HG03060 (cell line): ENCODE measurements at regions not wholly inside any gene's neighbourhood (a gene's known extent, or its start where the extent isn't known, plus 50 kb on each side); places are given as distances from the start of the nearest gene placed in this dataset.

ENCODE experiments used
- ATAC-seq: cut with Tn5 transposase; IDR thresholded peaks from one replicate; pipeline ENCODE4 v1.9.1; 2021; ENCODE audit warnings: low read depth, moderate number of reproducible peaks; ENCODE audit not compliant: unreplicated experiment

GRCh38 chr2:145068509-145068908 is 548.6 kb upstream of the ZEB2 start:
- ATAC-seq, result no peak

- ATAC-seq, result no peak
Observed at GRCh38 chr2:145067549-145068030, 547.7 kb upstream of the ZEB2 start.

GRCh38 chr2:145066856-145067548 is 547.1 kb upstream of the ZEB2 start:
- ATAC-seq, result no peak

- ATAC-seq, result no peak
Observed at GRCh38 chr2:145066151-145066661, 546.3 kb upstream of the ZEB2 start.

- no peak for ATAC-seq
Observed at GRCh38 chr2:145065342-145065741, 545.4 kb upstream of the ZEB2 start.

- ATAC-seq, result no peak
Observed at GRCh38 chr2:145064511-145064910, 544.6 kb upstream of the ZEB2 start.

- ATAC-seq, result no peak
Observed at GRCh38 chr2:145060876-145061275, 541.0 kb upstream of the ZEB2 start.

GRCh38 chr2:145059914-145060313 is 540.0 kb upstream of the ZEB2 start:
- ATAC-seq, result no peak

GRCh38 chr2:145059343-145059742 is 539.4 kb upstream of the ZEB2 start:
- ATAC-seq, result no peak

GRCh38 chr2:145058457-145058856 is 538.5 kb upstream of the ZEB2 start:
- no peak for ATAC-seq

GRCh38 chr2:145055651-145056050 is 535.7 kb upstream of the ZEB2 start:
- no peak for ATAC-seq

GRCh38 chr2:145050134-145050533 is 530.2 kb upstream of the ZEB2 start:
- no peak for ATAC-seq

GRCh38 chr2:145049475-145049874 is 529.6 kb upstream of the ZEB2 start:
- ATAC-seq, result no peak

GRCh38 chr2:145047554-145047953 is 527.6 kb upstream of the ZEB2 start:
- ATAC-seq, result no peak

GRCh38 chr2:145044491-145044890 is 524.6 kb upstream of the ZEB2 start:
- no peak for ATAC-seq

GRCh38 chr2:145043399-145043834 is 523.5 kb upstream of the ZEB2 start:
- ATAC-seq, result no peak

- no peak for ATAC-seq
Observed at GRCh38 chr2:145041706-145042105, 521.8 kb upstream of the ZEB2 start.

- no peak for ATAC-seq
Observed at GRCh38 chr2:145040433-145040832, 520.5 kb upstream of the ZEB2 start.

GRCh38 chr2:145038041-145038525 is 518.2 kb upstream of the ZEB2 start:
- no peak for ATAC-seq

- no peak for ATAC-seq
Observed at GRCh38 chr2:145036421-145037011, 516.6 kb upstream of the ZEB2 start.

GRCh38 chr2:145034511-145034910 is 514.6 kb upstream of the ZEB2 start:
- ATAC-seq, result no peak

GRCh38 chr2:145033438-145033837 is 513.5 kb upstream of the ZEB2 start:
- no peak for ATAC-seq
